MM.1S (cell line): ENCODE measurements at regions not wholly inside any gene's neighbourhood (a gene's known extent, or its start where the extent isn't known, plus 50 kb on each side); places are given as distances from the start of the nearest gene placed in this dataset.

ENCODE experiments used
- DNase-seq: peaks from one replicate; pipeline ENCODE4 v3.0.0-alpha.2; 2015
- H2AFZ ChIP-seq: fragments of 300-600 bp; sonication (generic); 2 replicates; pipeline ENCODE4 v1.6.0; 2016; ENCODE audit warnings: antibody characterized with exemption, low read length
- H3F3A ChIP-seq: fragments of 300-600 bp; sonication (generic); 2 replicates; pipeline ENCODE4 v1.6.1; 2016; ENCODE audit warnings: mild to moderate bottlenecking, antibody characterized with exemption, low read length, moderate library complexity, mixed read lengths; ENCODE audit not compliant: insufficient read depth
- H3K27ac ChIP-seq: fragments of 300-600 bp; sonication (generic); 2 replicates; pipeline ENCODE4 v1.5.1; 2016; ENCODE audit warnings: mild to moderate bottlenecking, low read length
- H3K27me3 ChIP-seq: fragments of 300-600 bp; sonication (generic); replicated peaks from 2 replicates; pipeline ENCODE4 v1.6.0; 2016; ENCODE audit warnings: low read length; ENCODE audit not compliant: insufficient read depth
- H3K36me3 ChIP-seq: fragments of 300-600 bp; sonication (generic); replicated peaks from 2 replicates; pipeline ENCODE4 v1.6.1; 2016; ENCODE audit warnings: mild to moderate bottlenecking, low read length, mixed read lengths; ENCODE audit not compliant: insufficient read depth
- H3K4me1 ChIP-seq: fragments of 300-600 bp; sonication (generic); 2 replicates; pipeline ENCODE4 v1.6.1; 2016; ENCODE audit warnings: low read length, mixed read lengths
- H3K4me2 ChIP-seq: fragments of 300-600 bp; sonication (generic); 2 replicates; pipeline ENCODE4 v1.6.0; 2016; ENCODE audit warnings: low read depth, low read length
- H3K4me3 ChIP-seq: fragments of 300-600 bp; sonication (generic); 2 replicates; pipeline ENCODE4 v1.5.1; 2016; ENCODE audit warnings: low read length, mixed read lengths
- H3K79me2 ChIP-seq: fragments of 300-600 bp; sonication (generic); 2 replicates; pipeline ENCODE4 v1.6.1; 2016; ENCODE audit warnings: mixed run types, low read length, mixed read lengths
- H3K9ac ChIP-seq: fragments of 300-600 bp; sonication (generic); 2 replicates; pipeline ENCODE4 v1.6.1; 2016; ENCODE audit warnings: low read length, mixed read lengths
- H3K9me2 ChIP-seq: fragments of 300-600 bp; sonication (generic); replicated peaks from 2 replicates; pipeline ENCODE4 v1.6.1; 2016; ENCODE audit warnings: mild to moderate bottlenecking, low read length, mixed read lengths; ENCODE audit not compliant: insufficient read depth
- H3K9me3 ChIP-seq: fragments of 300-600 bp; sonication (generic); replicated peaks from 2 replicates; pipeline ENCODE4 v1.6.1; 2016; ENCODE audit warnings: mild to moderate bottlenecking, low read length, mixed read lengths; ENCODE audit not compliant: insufficient read depth
- H4K20me1 ChIP-seq: fragments of 300-600 bp; sonication (generic); 2 replicates; pipeline ENCODE4 v1.6.1; 2016; ENCODE audit warnings: mild to moderate bottlenecking, low read length, moderate library complexity, mixed read lengths; ENCODE audit not compliant: insufficient read depth
- CTCF ChIP-seq: fragments of 300-600 bp; sonication (generic); IDR thresholded peaks from 2 replicates; pipeline ENCODE4 v1.5.1; 2016; ENCODE audit warnings: antibody characterized with exemption, low read length, mixed read lengths
- EZH2 ChIP-seq: fragments of 300-600 bp; sonication (generic); optimal IDR thresholded peaks from 2 replicates; pipeline ENCODE3; 2017; ENCODE audit warnings: low read depth, mild to moderate bottlenecking, antibody characterized with exemption, low read length, mixed read lengths
- EZH2phosphoT487 ChIP-seq: fragments of 300-600 bp; sonication (generic); IDR thresholded peaks from 2 replicates; pipeline ENCODE4 v1.6.1; 2018; ENCODE audit warnings: antibody characterized with exemption, low read length

- H3K27ac ChIP-seq = no peak overlapping the region
- H3K4me1 ChIP-seq = no peaks in the 10 kb centered on the region
- H2AFZ ChIP-seq = no peak overlapping the region
- H3K9ac ChIP-seq = no peak overlapping the region
- no peak overlapping the region for H3K4me3 ChIP-seq
- TF ChIP-seq EZH2 = no peak
- no peak for TF ChIP-seq EZH2phosphoT487
- no peak for TF ChIP-seq CTCF
- no peaks in the 10 kb centered on the region for H3F3A ChIP-seq
- no peaks in the 10 kb centered on the region for H3K9me2 ChIP-seq
- no peaks in the 10 kb centered on the region for H3K27me3 ChIP-seq
- no peaks in the 10 kb centered on the region for H3K79me2 ChIP-seq
- no peaks in the 10 kb centered on the region for H4K20me1 ChIP-seq
- no peak for DNase-seq
- no peaks in the 10 kb centered on the region for H3K9me3 ChIP-seq
- no peaks in the 10 kb centered on the region for H3K36me3 ChIP-seq
- H3K4me2 ChIP-seq = no peak overlapping the region
These were observed 206.0 kb downstream of the DIPK2A start for GRCh38 chr3:144177649-144178048.

GRCh38 chr3:144178607-144179006 is 207.0 kb downstream of the DIPK2A start:
- Histone ChIP-seq H3K4me3 (no peak overlapping the region), H3K36me3 (no peaks in the 10 kb centered on the region), H3K9me3 (no peaks in the 10 kb centered on the region), H3F3A (no peaks in the 10 kb centered on the region), H3K79me2 (no peaks in the 10 kb centered on the region), H3K9ac (no peak overlapping the region), H4K20me1 (no peaks in the 10 kb centered on the region), H3K27ac (no peak overlapping the region), H2AFZ (no peak overlapping the region), H3K4me1 (no peaks in the 10 kb centered on the region), H3K4me2 (no peak overlapping the region), H3K9me2 (no peaks in the 10 kb centered on the region), H3K27me3 (no peaks in the 10 kb centered on the region)
- DNase-seq = no peak
- TF ChIP-seq CTCF = no peak
- no peak for TF ChIP-seq EZH2
- no peak for TF ChIP-seq EZH2phosphoT487

- Histone ChIP-seq H4K20me1 (no peaks in the 10 kb centered on the region), H2AFZ (no peak overlapping the region), H3F3A (no peaks in the 10 kb centered on the region), H3K4me3 (no peak overlapping the region), H3K36me3 (no peaks in the 10 kb centered on the region), H3K4me1 (no peaks in the 10 kb centered on the region), H3K9me3 (no peaks in the 10 kb centered on the region), H3K79me2 (no peaks in the 10 kb centered on the region), H3K27me3 (no peaks in the 10 kb centered on the region), H3K9ac (no peak overlapping the region), H3K9me2 (no peaks in the 10 kb centered on the region), H3K4me2 (no peak overlapping the region), H3K27ac (no peak overlapping the region)
- DNase-seq = no peak
- no peak for TF ChIP-seq EZH2phosphoT487
These were observed 209.4 kb downstream of the DIPK2A start for GRCh38 chr3:144181062-144181461.

DNA sequence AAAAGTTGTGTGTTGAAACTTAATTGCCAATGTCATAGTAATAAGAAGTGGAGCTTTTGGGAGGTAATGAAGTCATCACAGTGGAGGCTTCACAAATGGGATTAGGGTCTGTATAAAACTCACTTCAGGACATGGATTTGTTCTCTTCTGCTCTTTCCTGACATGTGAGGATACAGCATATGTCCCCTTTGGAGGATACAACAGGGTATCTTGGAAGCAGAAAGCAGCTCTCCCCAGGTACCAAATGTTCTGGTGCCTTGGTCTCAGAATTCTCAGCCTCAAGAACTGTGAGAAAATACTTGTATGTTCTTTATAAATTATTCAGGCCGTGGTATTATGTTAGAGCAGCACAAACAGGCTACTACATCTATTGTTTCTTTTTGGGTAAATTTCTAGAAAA is 210.9 kb downstream of the DIPK2A start:
- no peaks in the 10 kb centered on the region for H3K9me2 ChIP-seq

More for the DNA sequence above, 210.9 kb downstream of the DIPK2A start:
- H3K9me3 ChIP-seq = no peaks in the 10 kb centered on the region
- no peaks in the 10 kb centered on the region for H3K79me2 ChIP-seq
- no peaks in the 10 kb centered on the region for H3F3A ChIP-seq
- H3K4me3 ChIP-seq = no peak overlapping the region
- no peak overlapping the region for H3K27ac ChIP-seq
- no peak for DNase-seq
- no peaks in the 10 kb centered on the region for H3K27me3 ChIP-seq
- no peaks in the 10 kb centered on the region for H3K4me1 ChIP-seq
- H3K36me3 ChIP-seq = no peaks in the 10 kb centered on the region
- no peak overlapping the region for H2AFZ ChIP-seq
- no peak for TF ChIP-seq CTCF
- no peak for TF ChIP-seq EZH2
- no peak for TF ChIP-seq EZH2phosphoT487
- H3K9ac ChIP-seq = no peak overlapping the region
- H3K4me2 ChIP-seq = no peak overlapping the region
- no peaks in the 10 kb centered on the region for H4K20me1 ChIP-seq
